HG03442 (cell line): ENCODE measurements at regions not wholly inside any gene's neighbourhood (a gene's known extent, or its start where the extent isn't known, plus 50 kb on each side); places are given as distances from the start of the nearest gene placed in this dataset.

Experiments used
- ATAC-seq: cut with Tn5 transposase; IDR thresholded peaks from one replicate; pipeline ENCODE4 v1.9.1; 2021; ENCODE audit warnings: mild to moderate bottlenecking, moderate library complexity; ENCODE audit not compliant: unreplicated experiment

- no peak for ATAC-seq
Observed at GRCh38 chr9:71383308-71383940, 262.0 kb upstream of the TRPM3 start.

DNA sequence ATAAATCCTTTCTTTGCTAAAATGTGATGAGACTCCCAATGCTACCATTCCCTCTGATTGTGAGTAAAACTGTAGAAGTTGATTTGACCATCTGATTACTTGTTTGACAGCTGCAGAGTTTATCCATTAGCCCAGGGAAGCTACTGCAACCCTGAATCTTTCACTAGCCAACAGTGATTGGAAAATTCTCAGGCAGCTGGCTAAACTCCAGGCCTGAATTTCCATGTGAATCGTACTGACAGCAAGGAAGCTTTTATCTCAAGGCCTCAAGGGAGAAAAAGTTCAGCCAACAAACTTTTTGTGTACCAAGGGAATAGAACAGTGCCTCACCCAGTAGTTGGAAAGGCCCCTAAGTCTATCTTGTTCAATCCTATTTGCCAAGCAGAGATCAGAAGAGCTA is 246.7 kb upstream of the TRPM3 start:
- ATAC-seq: no peak

GRCh38 chr9:71364186-71364955 is 242.9 kb upstream of the TRPM3 start:
- no peak for ATAC-seq

DNA sequence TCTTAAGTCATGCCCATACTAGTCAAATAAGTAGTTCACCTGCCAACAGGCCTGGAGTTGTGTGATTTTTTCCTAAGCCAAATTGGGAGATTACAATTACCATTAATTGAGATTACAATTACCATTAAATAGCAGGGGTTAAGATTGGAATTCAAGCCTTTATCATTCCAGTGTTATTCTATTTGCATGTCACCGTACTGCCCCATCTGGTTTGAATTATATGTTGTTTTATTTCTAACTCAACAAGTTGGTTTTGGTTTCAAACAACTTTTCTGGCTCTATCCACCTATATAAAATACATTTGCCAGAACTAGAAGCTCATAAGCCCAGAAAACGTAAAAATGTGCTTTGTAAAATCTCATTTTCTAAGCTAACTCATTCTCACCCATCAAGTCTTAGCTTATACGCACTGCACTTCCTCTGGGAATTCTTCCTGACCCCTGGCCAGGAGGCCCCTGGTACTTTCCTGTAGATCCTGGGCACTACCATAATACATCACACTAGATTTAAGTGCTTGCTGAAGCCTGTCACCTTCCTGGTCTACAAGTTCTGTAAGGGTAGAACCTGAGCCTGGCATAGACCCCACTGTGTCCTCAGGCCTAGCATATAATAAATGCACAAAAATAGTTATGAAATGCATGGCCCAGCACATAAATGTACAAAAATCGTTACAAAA is 242.0 kb upstream of the TRPM3 start:
- no peak for ATAC-seq

DNA sequence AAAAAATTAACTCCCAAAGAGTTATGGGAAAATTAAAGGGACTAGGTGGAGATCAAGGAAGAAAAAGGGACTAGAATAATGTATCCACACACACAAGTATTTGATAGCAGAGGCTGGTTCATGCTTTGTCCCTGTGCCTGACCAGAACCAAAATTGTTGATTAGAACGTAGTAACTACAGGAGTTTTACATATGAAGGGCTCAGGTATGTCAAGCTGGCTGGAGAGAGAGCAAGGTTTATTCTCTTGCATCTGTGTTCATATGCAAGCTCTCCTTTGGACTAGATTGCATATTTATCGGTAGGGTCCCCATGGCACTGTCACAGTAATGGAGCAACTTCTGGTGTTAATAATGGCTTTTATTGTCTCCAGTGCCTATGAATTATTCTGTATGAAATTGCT is 239.9 kb upstream of the TRPM3 start:
- ATAC-seq: no peak

DNA sequence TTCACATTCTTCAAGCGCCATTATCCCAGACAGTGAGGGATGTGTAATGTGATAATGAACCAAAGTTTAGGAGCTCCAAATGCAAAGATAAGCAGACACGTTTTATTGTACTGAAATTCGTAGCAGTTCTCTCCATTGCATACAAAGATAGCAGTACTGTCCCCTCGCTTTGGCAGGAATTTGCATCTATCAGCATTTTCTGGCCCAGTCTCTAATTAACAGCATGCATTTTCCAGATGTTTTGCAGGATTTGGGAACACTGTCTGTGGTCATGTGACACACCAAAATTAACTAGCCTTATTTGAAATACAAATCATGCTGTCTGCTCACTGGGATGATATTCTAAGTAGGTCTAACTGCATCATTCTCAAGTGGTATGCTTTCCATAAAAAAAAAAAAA is 235.9 kb upstream of the TRPM3 start:
- no peak for ATAC-seq

- ATAC-seq: no peak
Observed at GRCh38 chr9:71355884-71356283, 234.5 kb upstream of the TRPM3 start.

- ATAC-seq: no peak
Observed at GRCh38 chr9:71353720-71354119, 232.3 kb upstream of the TRPM3 start.

GRCh38 chr9:71352837-71353236 is 231.4 kb upstream of the TRPM3 start:
- no peak for ATAC-seq

DNA sequence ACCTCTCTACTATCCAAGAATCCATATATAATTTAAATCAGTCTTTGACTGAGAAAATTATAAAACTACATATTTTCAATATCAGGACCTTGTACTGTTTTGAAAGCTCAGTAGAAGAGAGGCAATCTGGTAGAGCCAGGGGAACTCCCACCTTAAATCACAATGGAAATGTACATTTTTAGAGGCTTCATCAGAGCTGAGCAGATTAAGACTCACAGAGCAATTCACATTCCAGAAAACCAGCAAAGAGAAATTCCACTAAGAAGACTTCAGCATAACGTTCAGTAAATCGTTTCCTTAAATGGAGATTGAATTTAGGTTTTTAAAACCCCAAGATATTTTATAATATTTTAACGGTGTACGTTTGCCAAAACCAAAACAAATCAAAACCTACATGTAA is 227.8 kb upstream of the TRPM3 start:
- no peak for ATAC-seq

- ATAC-seq: no peak
Observed at GRCh38 chr9:71333321-71333720, 211.9 kb upstream of the TRPM3 start.

GRCh38 chr9:71331603-71332002 is 210.2 kb upstream of the TRPM3 start:
- ATAC-seq: no peak

GRCh38 chr9:71329873-71330272 is 208.5 kb upstream of the TRPM3 start:
- ATAC-seq: no peak

DNA sequence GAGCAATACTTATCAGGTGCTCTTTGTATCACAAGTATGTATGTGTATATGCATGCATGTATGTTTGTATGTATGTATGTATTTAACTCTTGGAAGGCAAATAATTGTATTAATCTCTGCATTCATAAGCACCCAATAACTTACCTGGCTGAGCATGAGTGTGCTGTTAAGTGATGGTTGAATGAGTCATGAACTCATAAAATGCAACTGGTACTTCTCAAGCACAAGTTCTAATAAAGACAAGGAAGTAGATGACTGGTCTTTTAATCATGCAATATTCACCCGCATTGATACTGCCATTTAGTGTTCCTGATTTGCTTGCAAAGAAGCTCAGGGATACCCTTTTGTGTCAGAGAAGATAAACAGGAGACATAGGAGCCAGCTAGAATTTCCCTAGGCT is 204.9 kb upstream of the TRPM3 start:
- ATAC-seq: no peak

DNA sequence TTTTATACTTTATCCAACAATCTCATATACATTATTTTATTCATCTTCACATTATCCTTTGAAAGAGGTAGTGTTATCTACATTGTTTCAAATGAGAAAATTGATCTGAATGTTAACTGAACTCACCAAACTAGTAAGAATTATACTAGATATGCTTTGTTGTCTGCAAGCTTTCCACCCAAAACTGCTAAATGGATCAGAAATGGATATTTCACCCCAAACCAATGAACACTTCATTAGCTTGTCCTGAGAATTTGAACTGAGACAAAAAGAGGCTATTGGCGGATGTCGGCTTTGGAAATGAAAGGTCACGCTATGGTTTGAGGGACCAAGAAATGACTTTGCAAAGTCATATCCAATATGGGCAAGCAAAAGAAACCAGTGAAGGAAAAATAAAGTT is 201.9 kb upstream of the TRPM3 start:
- no peak for ATAC-seq

- no peak for ATAC-seq
Observed at GRCh38 chr9:71322311-71322710, 200.9 kb upstream of the TRPM3 start.

GRCh38 chr9:71308454-71308853 is 187.0 kb upstream of the TRPM3 start:
- ATAC-seq: peak; percentile 58

- ATAC-seq: peak; percentile 64
Observed at GRCh38 chr9:71306134-71306533, 184.7 kb upstream of the TRPM3 start.

GRCh38 chr9:71303351-71303750 is 181.9 kb upstream of the TRPM3 start:
- ATAC-seq: no peak

GRCh38 chr9:71302776-71303175 is 181.4 kb upstream of the TRPM3 start:
- ATAC-seq: peak; percentile 64

DNA sequence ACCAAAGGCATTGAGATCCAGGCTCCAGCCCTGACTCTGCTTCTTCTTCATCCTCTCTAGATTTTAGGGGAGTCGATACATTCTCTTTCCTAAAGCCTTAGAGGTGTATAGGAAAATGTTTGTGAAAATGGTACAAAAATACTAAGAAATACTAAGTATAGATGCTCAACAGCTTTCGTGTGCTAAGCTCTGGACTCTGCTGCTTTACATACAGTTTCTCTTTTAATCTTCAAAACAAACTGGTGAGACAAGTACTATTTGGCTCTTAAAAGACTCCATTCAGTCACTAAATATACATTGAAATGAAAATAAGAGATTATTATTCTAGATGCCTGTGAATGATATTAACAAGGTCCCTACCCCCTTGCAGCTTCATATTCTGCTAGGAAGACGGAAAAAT is 174.5 kb upstream of the TRPM3 start:
- no peak for ATAC-seq

GRCh38 chr9:71286146-71286545 is 164.7 kb upstream of the TRPM3 start:
- ATAC-seq: no peak
